HL-60 (cell line): ENCODE measurements at regions not wholly inside any gene's neighbourhood (a gene's known extent, or its start where the extent isn't known, plus 50 kb on each side); places are given as distances from the start of the nearest gene placed in this dataset.

ENCODE experiments used
- CTCF ChIP-seq: IDR thresholded peaks from one replicate; pipeline ENCODE4 v1.5.1; 2011; ENCODE audit warnings: low read length, control low read depth, inconsistent platforms; ENCODE audit not compliant: insufficient read depth
- POLR2AphosphoS5 ChIP-seq: IDR thresholded peaks from 2 replicates; pipeline ENCODE4 v1.6.1; 2012; ENCODE audit warnings: low read depth
- TF ChIP-seq, protein P1 (sequence below): IDR thresholded peaks from 2 replicates; pipeline ENCODE4 v1.6.1; 2012; ENCODE audit warnings: low read depth; ENCODE audit not compliant: insufficient replicate concordance

GRCh38 chr10:29160150-29160617, 128.7 kb upstream of the LYZL1 start:
- TF ChIP-seq CTCF (no peak), POLR2AphosphoS5 (no peak)
- TF ChIP-seq, protein P1, sequence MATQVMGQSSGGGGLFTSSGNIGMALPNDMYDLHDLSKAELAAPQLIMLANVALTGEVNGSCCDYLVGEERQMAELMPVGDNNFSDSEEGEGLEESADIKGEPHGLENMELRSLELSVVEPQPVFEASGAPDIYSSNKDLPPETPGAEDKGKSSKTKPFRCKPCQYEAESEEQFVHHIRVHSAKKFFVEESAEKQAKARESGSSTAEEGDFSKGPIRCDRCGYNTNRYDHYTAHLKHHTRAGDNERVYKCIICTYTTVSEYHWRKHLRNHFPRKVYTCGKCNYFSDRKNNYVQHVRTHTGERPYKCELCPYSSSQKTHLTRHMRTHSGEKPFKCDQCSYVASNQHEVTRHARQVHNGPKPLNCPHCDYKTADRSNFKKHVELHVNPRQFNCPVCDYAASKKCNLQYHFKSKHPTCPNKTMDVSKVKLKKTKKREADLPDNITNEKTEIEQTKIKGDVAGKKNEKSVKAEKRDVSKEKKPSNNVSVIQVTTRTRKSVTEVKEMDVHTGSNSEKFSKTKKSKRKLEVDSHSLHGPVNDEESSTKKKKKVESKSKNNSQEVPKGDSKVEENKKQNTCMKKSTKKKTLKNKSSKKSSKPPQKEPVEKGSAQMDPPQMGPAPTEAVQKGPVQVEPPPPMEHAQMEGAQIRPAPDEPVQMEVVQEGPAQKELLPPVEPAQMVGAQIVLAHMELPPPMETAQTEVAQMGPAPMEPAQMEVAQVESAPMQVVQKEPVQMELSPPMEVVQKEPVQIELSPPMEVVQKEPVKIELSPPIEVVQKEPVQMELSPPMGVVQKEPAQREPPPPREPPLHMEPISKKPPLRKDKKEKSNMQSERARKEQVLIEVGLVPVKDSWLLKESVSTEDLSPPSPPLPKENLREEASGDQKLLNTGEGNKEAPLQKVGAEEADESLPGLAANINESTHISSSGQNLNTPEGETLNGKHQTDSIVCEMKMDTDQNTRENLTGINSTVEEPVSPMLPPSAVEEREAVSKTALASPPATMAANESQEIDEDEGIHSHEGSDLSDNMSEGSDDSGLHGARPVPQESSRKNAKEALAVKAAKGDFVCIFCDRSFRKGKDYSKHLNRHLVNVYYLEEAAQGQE, result no peak
